ENCODE measurements at regions not wholly inside any gene's neighbourhood (a gene's known extent, or its start where the extent isn't known, plus 50 kb on each side); places are given as distances from the start of the nearest gene placed in this dataset.

GRCh38 chr2:226680719-226681118 is 118.9 kb downstream of the IRS1 start:
- DNase-seq: no peak

GRCh38 chr2:226679389-226680065 is 120.1 kb downstream of the IRS1 start:
- no peak for DNase-seq

GRCh38 chr2:226678422-226678821 is 121.2 kb downstream of the IRS1 start:
- no peak for DNase-seq

- no peak for DNase-seq
Observed at GRCh38 chr2:226677080-226677479, 122.5 kb downstream of the IRS1 start.

GRCh38 chr2:226676618-226677017 is 123.0 kb downstream of the IRS1 start:
- DNase-seq: no peak

GRCh38 chr2:226674123-226674522 is 125.5 kb downstream of the IRS1 start:
- no peak for DNase-seq

- peak; percentile 81 for DNase-seq
Observed at GRCh38 chr2:226673314-226673723, 126.3 kb downstream of the IRS1 start.

- DNase-seq: no peak
Observed at GRCh38 chr2:226671141-226671676, 128.4 kb downstream of the IRS1 start.

GRCh38 chr2:226669905-226670304 is 129.7 kb downstream of the IRS1 start:
- no peak for DNase-seq

- no peak for DNase-seq
Observed at GRCh38 chr2:226669249-226669648, 130.4 kb downstream of the IRS1 start.

GRCh38 chr2:226667736-226668135 is 131.9 kb downstream of the IRS1 start:
- DNase-seq: no peak

- DNase-seq: peak; percentile 19
Observed at GRCh38 chr2:226665306-226665831, 134.3 kb downstream of the IRS1 start.

GRCh38 chr2:226664661-226665060 is 135.0 kb downstream of the IRS1 start:
- no peak for DNase-seq

- no peak for DNase-seq
Observed at GRCh38 chr2:226664140-226664539, 135.5 kb downstream of the IRS1 start.

GRCh38 chr2:226661789-226662545 is 137.7 kb downstream of the IRS1 start:
- peak; percentile 90 for DNase-seq

GRCh38 chr2:226660526-226660925 is 139.1 kb downstream of the IRS1 start:
- peak; percentile 65 for DNase-seq

- DNase-seq: no peak
Observed at GRCh38 chr2:226660124-226660523, 139.5 kb downstream of the IRS1 start.

GRCh38 chr2:226659410-226659809 is 140.2 kb downstream of the IRS1 start:
- DNase-seq: no peak

- DNase-seq: no peak
Observed at GRCh38 chr2:226658555-226658954, 141.1 kb downstream of the IRS1 start.

GRCh38 chr2:226657340-226658053 is 142.1 kb downstream of the IRS1 start:
- DNase-seq: no peak

GRCh38 chr2:226656367-226656766 is 143.3 kb downstream of the IRS1 start:
- no peak for DNase-seq

- no peak for DNase-seq
Observed at GRCh38 chr2:226655871-226656270, 143.7 kb downstream of the IRS1 start.
